ENCODE measurements at regions not wholly inside any gene's neighbourhood (a gene's known extent, or its start where the extent isn't known, plus 50 kb on each side); places are given as distances from the start of the nearest gene placed in this dataset.

- H3K4me1 Mint-ChIP-seq: no peaks in the 10 kb centered on the region
- no peaks in the 10 kb centered on the region for H3K27me3 Mint-ChIP-seq (ENCODE audit: low read depth)
- DNase-seq (ENCODE audit: low read depth, low spot score): peak; percentile 35
- no peak overlapping the region for H3K27ac Mint-ChIP-seq (ENCODE audit: unreplicated experiment)
- peak; percentile 72 for TF ChIP-seq CTCF (conservative IDR thresholded peaks at IDR 0.05)
- no peaks in the 10 kb centered on the region for H3K36me3 Mint-ChIP-seq (ENCODE audit: low read depth)
- no peaks in the 10 kb centered on the region for H3K9me3 Mint-ChIP-seq
- H3K4me3 Mint-ChIP-seq: no peak overlapping the region
Observed at GRCh38 chr4:159455675-159456237, 352.9 kb downstream of the RAPGEF2 start.

- no peaks in the 10 kb centered on the region for H3K4me1 Mint-ChIP-seq
- no peaks in the 10 kb centered on the region for H3K27me3 Mint-ChIP-seq (ENCODE audit: low read depth)
- DNase-seq (ENCODE audit: low read depth, low spot score): no peak
- H3K4me3 Mint-ChIP-seq: no peak overlapping the region
- H3K36me3 Mint-ChIP-seq (ENCODE audit: low read depth): peaks cover 7% of the 10 kb centered on the region
- H3K9me3 Mint-ChIP-seq: peaks cover 8% of the 10 kb centered on the region
- TF ChIP-seq CTCF (conservative IDR thresholded peaks at IDR 0.05): no peak
- H3K27ac Mint-ChIP-seq (ENCODE audit: unreplicated experiment): no peak overlapping the region
Observed at GRCh38 chr4:159460371-159460770, 357.5 kb downstream of the RAPGEF2 start.

- no peak overlapping the region for H3K27ac Mint-ChIP-seq (ENCODE audit: unreplicated experiment)
- peaks cover 7% of the 10 kb centered on the region for H3K36me3 Mint-ChIP-seq (ENCODE audit: low read depth)
- no peaks in the 10 kb centered on the region for H3K4me1 Mint-ChIP-seq
- TF ChIP-seq CTCF (conservative IDR thresholded peaks at IDR 0.05): no peak
- no peak for DNase-seq (ENCODE audit: low read depth, low spot score)
- H3K9me3 Mint-ChIP-seq: peaks cover 11% of the 10 kb centered on the region
- H3K4me3 Mint-ChIP-seq: no peak overlapping the region
- no peaks in the 10 kb centered on the region for H3K27me3 Mint-ChIP-seq (ENCODE audit: low read depth)
Observed at GRCh38 chr4:159463235-159463634, 360.4 kb downstream of the RAPGEF2 start.

- Mint-ChIP-seq H3K27ac (ENCODE audit: unreplicated experiment) (no peak overlapping the region), H3K4me1 (peaks cover 6% of the 10 kb centered on the region), H3K27me3 (ENCODE audit: low read depth) (no peaks in the 10 kb centered on the region), H3K9me3 (peaks cover 16% of the 10 kb centered on the region), H3K36me3 (ENCODE audit: low read depth) (peaks cover 7% of the 10 kb centered on the region), H3K4me3 (no peak overlapping the region)
- no peak for DNase-seq (ENCODE audit: low read depth, low spot score)
- TF ChIP-seq CTCF (conservative IDR thresholded peaks at IDR 0.05): no peak
Observed at GRCh38 chr4:159464302-159464701, 361.4 kb downstream of the RAPGEF2 start.

- no peak for DNase-seq (ENCODE audit: low read depth, low spot score)
- no peak overlapping the region for H3K27ac Mint-ChIP-seq (ENCODE audit: unreplicated experiment)
- H3K4me1 Mint-ChIP-seq: no peaks in the 10 kb centered on the region
- H3K4me3 Mint-ChIP-seq: no peak overlapping the region
- peaks cover 8% of the 10 kb centered on the region for H3K9me3 Mint-ChIP-seq
- no peak for TF ChIP-seq CTCF (conservative IDR thresholded peaks at IDR 0.05)
- no peaks in the 10 kb centered on the region for H3K27me3 Mint-ChIP-seq (ENCODE audit: low read depth)
- H3K36me3 Mint-ChIP-seq (ENCODE audit: low read depth): no peaks in the 10 kb centered on the region
Observed at GRCh38 chr4:159476886-159477285, 374.0 kb downstream of the RAPGEF2 start.

All from neural crest cell (in vitro differentiated cells).